SJCRH30 (cell line): ENCODE measurements at regions not wholly inside any gene's neighbourhood (a gene's known extent, or its start where the extent isn't known, plus 50 kb on each side); places are given as distances from the start of the nearest gene placed in this dataset.

Source experiments
- DNase-seq, 2 experiments: peaks; one replicate each; pipeline ENCODE4 v3.0.0-alpha.2; 2015 to 2020
- H3K27ac ChIP-seq: fragments of 250-450 bp; sonication (Bioruptor Pico); 2 replicates; pipeline ENCODE4 v1.5.1; 2020; ENCODE audit warnings: mild to moderate bottlenecking, moderate library complexity
- H3K27me3 ChIP-seq: fragments of 250-450 bp; sonication (Bioruptor Pico); 2 replicates; pipeline ENCODE4 v1.5.1; 2020; ENCODE audit warnings: mild to moderate bottlenecking, moderate library complexity
- H3K36me3 ChIP-seq: fragments of 250-450 bp; sonication (Bioruptor Pico); 2 replicates; pipeline ENCODE4 v1.5.1; 2020; ENCODE audit warnings: mild to moderate bottlenecking, moderate library complexity
- H3K4me1 ChIP-seq: fragments of 250-450 bp; sonication (Bioruptor Pico); 2 replicates; pipeline ENCODE4 v1.5.1; 2020; ENCODE audit warnings: mild to moderate bottlenecking, moderate library complexity
- H3K4me3 ChIP-seq: fragments of 250-450 bp; sonication (Bioruptor Pico); 2 replicates; pipeline ENCODE4 v1.5.1; 2020; ENCODE audit warnings: mild to moderate bottlenecking, moderate library complexity
- H3K9me3 ChIP-seq: fragments of 250-450 bp; sonication (Bioruptor Pico); replicated peaks from 2 replicates; pipeline ENCODE4 v1.5.1; 2020; ENCODE audit warnings: mild to moderate bottlenecking, moderate library complexity

DNA sequence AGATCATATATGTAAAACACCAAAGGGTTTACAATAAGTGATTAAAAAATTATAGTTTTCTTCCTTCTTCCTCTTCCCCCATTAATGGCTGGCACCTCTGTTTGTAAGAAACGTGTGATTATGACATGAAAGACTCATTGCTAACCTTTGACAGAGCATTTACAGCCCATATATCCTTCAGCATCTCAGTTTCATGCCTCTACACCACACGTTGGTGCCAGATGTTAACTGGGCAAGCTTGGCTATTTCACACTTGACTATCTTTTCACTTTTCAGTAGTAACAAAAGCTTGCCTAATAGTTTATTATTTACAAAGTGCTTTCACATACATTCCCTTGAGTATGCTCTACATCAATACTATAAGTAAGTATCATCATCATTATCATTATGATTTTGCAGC is 65.3 kb upstream of the C1QTNF7 start:
- no peak overlapping the region for H3K27ac ChIP-seq
- no peaks in the 10 kb centered on the region for H3K9me3 ChIP-seq
- H3K4me1 ChIP-seq: no peaks in the 10 kb centered on the region
- no peaks in the 10 kb centered on the region for H3K27me3 ChIP-seq
- H3K4me3 ChIP-seq: no peak overlapping the region
- no peak for DNase-seq
- no peaks in the 10 kb centered on the region for H3K36me3 ChIP-seq

DNA sequence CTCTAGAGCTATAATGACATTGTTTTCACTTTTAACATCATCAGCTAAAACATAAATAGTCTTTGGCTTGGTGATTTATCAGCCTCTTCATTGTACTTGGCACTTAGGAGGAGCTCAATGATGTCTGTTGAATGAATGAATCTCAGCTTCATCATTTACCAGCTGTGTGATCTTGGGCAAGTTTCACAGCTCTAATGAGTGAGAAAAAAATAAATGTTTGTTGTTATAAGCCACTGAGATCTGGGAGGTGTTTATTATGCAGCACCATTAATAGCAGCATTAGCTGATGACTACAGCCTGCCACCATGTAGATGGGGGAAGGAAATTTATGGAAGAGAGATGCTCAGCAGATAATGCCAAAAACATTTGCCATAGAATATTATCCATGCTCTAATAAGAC is 63.6 kb upstream of the C1QTNF7 start:
- no peak overlapping the region for H3K4me3 ChIP-seq
- H3K27ac ChIP-seq: no peak overlapping the region
- no peaks in the 10 kb centered on the region for H3K36me3 ChIP-seq
- H3K4me1 ChIP-seq: peaks cover 3% of the 10 kb centered on the region; the same call in 1 of the 2 replicates
- no peaks in the 10 kb centered on the region for H3K27me3 ChIP-seq
- H3K9me3 ChIP-seq: no peaks in the 10 kb centered on the region
- DNase-seq: no peak

DNA sequence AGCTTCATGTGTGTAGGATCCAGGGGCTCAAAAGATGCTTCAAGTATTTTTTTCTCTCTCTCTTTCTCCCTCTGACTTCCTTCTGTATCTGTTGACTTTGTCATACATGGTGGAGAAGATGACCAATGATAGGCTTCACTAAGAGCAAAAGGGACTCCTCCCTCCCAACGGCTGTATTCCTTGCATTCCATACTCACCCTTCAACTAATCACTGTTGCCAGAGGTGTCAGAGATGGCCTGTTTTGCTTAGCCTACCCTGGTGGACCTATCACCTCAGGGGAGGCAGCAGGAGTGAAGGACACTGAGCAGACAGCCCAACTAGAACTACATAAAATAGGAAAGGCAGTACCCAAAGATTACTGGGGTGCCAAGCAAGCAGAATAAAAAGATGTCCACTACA is 62.2 kb upstream of the C1QTNF7 start:
- Histone ChIP-seq H3K27me3 (no peaks in the 10 kb centered on the region), H3K36me3 (no peaks in the 10 kb centered on the region), H3K4me1 (peaks cover 8% of the 10 kb centered on the region; the same call in 1 of the 2 replicates), H3K27ac (no peak overlapping the region), H3K9me3 (no peaks in the 10 kb centered on the region), H3K4me3 (no peak overlapping the region)
- DNase-seq: no peak

DNA sequence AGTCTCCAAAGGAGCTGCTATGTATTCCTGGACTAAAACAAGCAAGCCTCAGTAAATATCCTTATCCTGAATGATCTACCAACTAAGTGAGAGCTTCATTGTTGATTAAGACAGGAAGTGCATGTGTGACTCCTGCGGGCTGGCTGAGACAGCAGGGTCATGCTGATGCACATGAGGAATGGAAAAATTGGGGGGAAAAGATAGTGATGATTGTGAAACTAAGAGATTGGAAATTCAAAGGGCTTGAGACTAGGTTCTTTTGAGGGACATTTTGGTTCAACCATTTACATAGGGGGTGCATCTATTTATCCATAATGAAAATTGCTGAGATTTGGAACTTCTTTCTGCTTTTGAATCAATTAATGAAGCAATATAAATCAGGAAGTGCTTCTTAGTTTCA is 61.1 kb upstream of the C1QTNF7 start:
- H3K27ac ChIP-seq: no peak overlapping the region
- no peak for DNase-seq
- no peaks in the 10 kb centered on the region for H3K36me3 ChIP-seq
- no peak overlapping the region for H3K4me3 ChIP-seq
- no peaks in the 10 kb centered on the region for H3K27me3 ChIP-seq
- H3K9me3 ChIP-seq: no peaks in the 10 kb centered on the region
- H3K4me1 ChIP-seq: peaks cover 8% of the 10 kb centered on the region; the same call in 1 of the 2 replicates

DNA sequence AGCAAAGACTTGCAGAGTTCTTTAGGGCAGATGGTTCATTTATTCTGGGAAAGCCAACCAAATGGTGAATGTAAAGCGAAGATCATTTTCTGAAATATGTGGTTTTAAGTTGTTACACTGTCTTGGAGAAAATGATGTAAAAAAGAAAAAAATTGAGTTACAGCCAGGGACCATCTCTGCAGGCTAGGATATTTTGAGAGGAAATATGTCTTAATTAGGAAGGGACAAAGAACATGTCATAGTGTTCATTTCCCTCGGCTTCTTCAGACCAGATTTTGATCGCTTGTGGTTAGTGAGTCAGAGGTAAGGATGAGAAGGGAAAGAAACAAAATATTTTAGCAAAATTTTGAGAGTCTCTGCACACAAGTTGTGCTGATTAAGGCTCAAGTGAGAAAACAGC is 59.0 kb upstream of the C1QTNF7 start:
- H3K4me1 ChIP-seq: peaks cover 8% of the 10 kb centered on the region; the same call in 1 of the 2 replicates
- H3K27ac ChIP-seq: no peak overlapping the region
- no peak for DNase-seq
- H3K27me3 ChIP-seq: no peaks in the 10 kb centered on the region
- H3K4me3 ChIP-seq: no peak overlapping the region
- no peaks in the 10 kb centered on the region for H3K9me3 ChIP-seq
- no peaks in the 10 kb centered on the region for H3K36me3 ChIP-seq

DNA sequence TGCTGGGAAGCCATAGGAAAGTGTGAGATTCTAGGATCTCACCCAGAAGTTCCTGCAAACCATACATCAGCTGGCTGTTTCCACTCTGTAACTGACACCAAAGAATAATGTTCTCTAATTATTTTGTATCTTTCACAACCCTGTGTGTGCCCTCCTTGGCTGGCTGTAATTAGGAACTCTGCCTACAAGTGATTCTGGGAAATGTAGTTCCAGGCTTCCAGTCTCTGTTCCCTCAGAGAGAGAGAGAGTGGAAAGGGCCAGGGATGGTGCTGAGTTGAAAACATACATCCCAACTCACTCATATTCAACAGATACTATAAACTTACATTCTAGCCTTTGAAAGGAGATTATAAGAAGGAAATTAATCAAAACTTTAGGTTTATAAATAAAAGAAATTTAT is 57.5 kb upstream of the C1QTNF7 start:
- no peak for DNase-seq
- H3K4me1 ChIP-seq: peaks cover 8% of the 10 kb centered on the region; the same call in 1 of the 2 replicates
- H3K36me3 ChIP-seq: no peaks in the 10 kb centered on the region
- H3K27me3 ChIP-seq: no peaks in the 10 kb centered on the region
- no peaks in the 10 kb centered on the region for H3K9me3 ChIP-seq
- no peak overlapping the region for H3K4me3 ChIP-seq
- H3K27ac ChIP-seq: no peak overlapping the region

DNA sequence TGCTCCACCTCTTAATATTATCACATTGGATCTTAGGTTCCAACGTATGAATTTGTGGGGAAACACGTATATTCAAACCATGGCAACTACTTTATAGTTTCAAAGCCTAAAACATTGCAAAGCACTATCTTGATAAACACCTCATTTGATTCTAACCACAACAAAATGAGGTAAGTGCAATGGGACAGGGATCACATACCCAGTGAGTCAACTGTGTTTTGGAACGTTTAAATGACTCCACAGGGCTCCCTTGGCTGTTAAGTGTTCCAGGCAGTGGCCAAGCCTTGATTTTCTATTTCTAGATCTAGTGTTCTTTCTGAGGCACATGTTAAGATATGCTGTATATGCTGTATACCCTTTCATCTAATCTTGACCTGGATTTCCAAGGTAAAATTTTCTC is 54.5 kb upstream of the C1QTNF7 start:
- H3K27me3 ChIP-seq: no peaks in the 10 kb centered on the region
- no peaks in the 10 kb centered on the region for H3K9me3 ChIP-seq
- H3K27ac ChIP-seq: no peak overlapping the region
- no peak overlapping the region for H3K4me3 ChIP-seq
- H3K36me3 ChIP-seq: no peaks in the 10 kb centered on the region
- DNase-seq: no peak
- H3K4me1 ChIP-seq: peaks cover 8% of the 10 kb centered on the region; the same call in 1 of the 2 replicates

DNA sequence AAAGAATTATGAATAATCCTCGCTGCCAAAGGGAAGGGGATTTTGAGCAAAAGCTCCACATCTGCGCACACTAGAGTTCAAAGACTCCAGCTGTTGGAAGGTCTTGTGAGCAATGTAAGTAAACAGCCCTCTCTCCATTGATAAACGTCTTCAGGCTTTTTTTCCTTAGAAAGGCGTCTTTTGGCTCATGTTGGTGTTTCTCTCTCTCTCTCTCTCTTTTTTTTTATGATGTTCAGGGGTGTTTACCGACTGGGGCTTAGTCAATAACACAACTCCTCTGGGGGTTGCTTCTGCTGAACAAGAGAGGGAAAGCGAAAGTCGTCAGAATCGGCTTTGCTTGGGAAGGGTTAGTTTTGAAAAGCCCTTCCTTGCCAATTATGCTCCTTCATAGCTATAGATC is 53.2 kb upstream of the C1QTNF7 start:
- Histone ChIP-seq H3K27me3 (no peaks in the 10 kb centered on the region), H3K4me3 (no peak overlapping the region), H3K9me3 (no peaks in the 10 kb centered on the region), H3K36me3 (no peaks in the 10 kb centered on the region), H3K27ac (no peak overlapping the region), H3K4me1 (peaks cover under 1% of the 10 kb centered on the region; the same call in 1 of the 2 replicates)
- DNase-seq: no peak

DNA sequence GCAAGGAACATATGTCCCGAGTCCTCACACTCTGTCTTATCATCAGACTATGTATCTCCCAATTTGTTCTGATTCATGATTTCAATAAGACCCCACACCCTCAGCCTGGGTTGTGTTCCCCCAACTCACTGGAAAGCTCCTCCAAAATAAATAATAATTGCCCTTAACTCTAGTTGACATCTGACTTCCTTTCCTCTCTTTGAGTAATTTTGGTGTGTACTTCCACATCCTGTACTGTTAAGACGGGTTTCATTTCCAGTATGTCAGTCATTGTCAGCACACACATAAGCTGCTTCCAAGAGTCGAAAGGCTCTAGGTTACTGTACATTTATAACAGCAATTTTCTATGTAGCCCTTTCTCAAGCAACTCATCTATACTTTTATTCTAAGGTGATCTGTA is 52.2 kb upstream of the C1QTNF7 start:
- Histone ChIP-seq H3K27ac (no peak overlapping the region), H3K4me1 (no peaks in the 10 kb centered on the region; the same call in 1 of the 2 replicates), H3K36me3 (no peaks in the 10 kb centered on the region), H3K27me3 (no peaks in the 10 kb centered on the region), H3K4me3 (no peak overlapping the region), H3K9me3 (no peaks in the 10 kb centered on the region)
- no peak for DNase-seq

DNA sequence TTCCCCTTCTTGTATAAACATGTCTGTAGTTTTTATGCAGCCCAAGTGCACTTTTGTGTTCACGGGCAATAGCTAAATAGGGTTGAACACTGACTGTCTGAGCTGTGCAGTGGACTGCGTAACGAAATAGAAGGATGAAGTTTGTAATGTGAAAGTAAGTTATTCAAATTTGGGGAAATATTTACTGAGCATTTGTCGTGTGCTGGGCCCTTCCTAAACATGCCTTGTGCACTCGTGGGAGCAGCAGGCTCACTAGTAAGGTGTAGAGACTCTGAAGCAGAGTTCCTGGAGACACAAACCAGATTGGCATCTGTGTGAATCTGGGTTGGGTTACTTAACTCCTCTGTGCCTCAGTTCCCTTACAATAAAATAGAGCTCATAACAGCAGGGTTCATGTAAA is 51.7 kb upstream of the C1QTNF7 start:
- no peaks in the 10 kb centered on the region for H3K9me3 ChIP-seq
- no peaks in the 10 kb centered on the region for H3K27me3 ChIP-seq
- DNase-seq: no peak
- H3K4me3 ChIP-seq: no peak overlapping the region
- H3K4me1 ChIP-seq: no peaks in the 10 kb centered on the region; the same call in 1 of the 2 replicates
- no peak overlapping the region for H3K27ac ChIP-seq
- no peaks in the 10 kb centered on the region for H3K36me3 ChIP-seq

DNA sequence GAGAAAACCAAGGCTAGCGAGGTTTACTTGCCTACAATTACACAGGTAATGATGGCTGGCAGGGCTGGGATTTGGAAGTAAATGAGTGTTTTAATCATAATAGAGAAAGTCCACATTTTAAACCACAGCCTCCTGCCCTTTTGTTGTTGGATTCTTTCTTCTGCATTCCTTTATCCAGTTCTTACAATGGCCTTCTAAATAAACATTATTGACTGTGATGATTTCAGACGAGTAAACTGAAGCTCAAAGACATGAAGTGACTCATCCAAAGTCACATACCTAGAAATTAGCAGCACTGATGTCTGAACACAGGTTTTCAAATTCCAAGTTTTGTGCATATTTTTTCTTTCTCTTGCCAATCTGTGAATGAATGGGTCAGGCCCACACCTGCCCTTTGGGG is 51.2 kb upstream of the C1QTNF7 start:
- Histone ChIP-seq H3K36me3 (no peaks in the 10 kb centered on the region), H3K4me1 (peaks cover 3% of the 10 kb centered on the region), H3K4me3 (no peak overlapping the region), H3K27ac (no peak overlapping the region), H3K9me3 (no peaks in the 10 kb centered on the region), H3K27me3 (no peaks in the 10 kb centered on the region)
- no peak for DNase-seq
